PFSK-1 (cell line): ENCODE measurements at regions not wholly inside any gene's neighbourhood (a gene's known extent, or its start where the extent isn't known, plus 50 kb on each side); places are given as distances from the start of the nearest gene placed in this dataset.

Experiments
- FOXP2 ChIP-seq: optimal IDR thresholded peaks from 2 replicates; pipeline ENCODE3; 2011; ENCODE audit warnings: borderline replicate concordance, control low read depth, inconsistent platforms; ENCODE audit not compliant: insufficient read depth; ENCODE audit errors: extremely low read length, extremely low read depth
- POLR2AphosphoS5 ChIP-seq: IDR thresholded peaks from 2 replicates; pipeline ENCODE4 v1.6.1; 2012; ENCODE audit warnings: low read depth, mild to moderate bottlenecking, control low read depth, low read length, moderate library complexity
- REST ChIP-seq, 2 experiments: IDR thresholded peaks; 2 replicates each; pipeline versions ENCODE4 v1.6.1 to v1.8.0; 2011 to 2012; ENCODE audit warnings: low read depth in 2 of 2, low read length in 2 of 2, control low read depth in 1 of 2, inconsistent platforms in 1 of 2, mild to moderate bottlenecking in 1 of 2, moderate library complexity in 1 of 2; ENCODE audit not compliant: insufficient read depth in 1 of 2
- SIN3A ChIP-seq: IDR thresholded peaks from 2 replicates; pipeline ENCODE4 v1.6.1; 2012; ENCODE audit warnings: mild to moderate bottlenecking, low read length, moderate library complexity, borderline replicate concordance; ENCODE audit not compliant: insufficient read depth
- TAF1 ChIP-seq: IDR thresholded peaks from 2 replicates; pipeline ENCODE4 v1.6.1; 2012; ENCODE audit warnings: low read length, control low read depth, borderline replicate concordance; ENCODE audit not compliant: insufficient read depth

GRCh38 chr12:20283482-20283881, 84.9 kb upstream of the PDE3A start:
- TF ChIP-seq FOXP2 (no peak), SIN3A (no peak), REST (IDR thresholded peaks at IDR 0.05; ENCODE audit: insufficient read depth in 1 of 2, low read depth in 2 of 2, low read length in 2 of 2) (no peak)

GRCh38 chr12:20289520-20289919, 78.8 kb upstream of the PDE3A start:
- no peak for TF ChIP-seq TAF1
- no peak for TF ChIP-seq POLR2AphosphoS5
- TF ChIP-seq FOXP2: no peak
- TF ChIP-seq SIN3A: no peak
- no peak for TF ChIP-seq REST (IDR thresholded peaks at IDR 0.05; ENCODE audit: insufficient read depth in 1 of 2, low read depth in 2 of 2, low read length in 2 of 2)

GRCh38 chr12:20300457-20300856, 67.9 kb upstream of the PDE3A start:
- TF ChIP-seq SIN3A: no peak
- no peak for TF ChIP-seq POLR2AphosphoS5

GRCh38 chr12:20305470-20305869, 62.9 kb upstream of the PDE3A start:
- no peak for TF ChIP-seq SIN3A
- TF ChIP-seq TAF1: no peak
- no peak for TF ChIP-seq FOXP2
- TF ChIP-seq REST (IDR thresholded peaks at IDR 0.05; ENCODE audit: insufficient read depth in 1 of 2, low read depth in 2 of 2, low read length in 2 of 2): no peak
- no peak for TF ChIP-seq POLR2AphosphoS5

GRCh38 chr12:20309504-20310148, 58.7 kb upstream of the PDE3A start:
- TF ChIP-seq SIN3A: no peak
- no peak for TF ChIP-seq POLR2AphosphoS5
- no peak for TF ChIP-seq REST (IDR thresholded peaks at IDR 0.05; ENCODE audit: insufficient read depth in 1 of 2, low read depth in 2 of 2, low read length in 2 of 2)
- no peak for TF ChIP-seq TAF1
- no peak for TF ChIP-seq FOXP2
